HG03439 (cell line): ENCODE measurements at regions not wholly inside any gene's neighbourhood (a gene's known extent, or its start where the extent isn't known, plus 50 kb on each side); places are given as distances from the start of the nearest gene placed in this dataset.
A peak's percentile ranks its signal among the peaks of the same experiment; 100 is the strongest.

Experiments
- ATAC-seq: cut with Tn5 transposase; IDR thresholded peaks from one replicate; pipeline ENCODE4 v1.9.1; 2021; ENCODE audit warnings: mild to moderate bottlenecking, moderate library complexity; ENCODE audit not compliant: unreplicated experiment

DNA sequence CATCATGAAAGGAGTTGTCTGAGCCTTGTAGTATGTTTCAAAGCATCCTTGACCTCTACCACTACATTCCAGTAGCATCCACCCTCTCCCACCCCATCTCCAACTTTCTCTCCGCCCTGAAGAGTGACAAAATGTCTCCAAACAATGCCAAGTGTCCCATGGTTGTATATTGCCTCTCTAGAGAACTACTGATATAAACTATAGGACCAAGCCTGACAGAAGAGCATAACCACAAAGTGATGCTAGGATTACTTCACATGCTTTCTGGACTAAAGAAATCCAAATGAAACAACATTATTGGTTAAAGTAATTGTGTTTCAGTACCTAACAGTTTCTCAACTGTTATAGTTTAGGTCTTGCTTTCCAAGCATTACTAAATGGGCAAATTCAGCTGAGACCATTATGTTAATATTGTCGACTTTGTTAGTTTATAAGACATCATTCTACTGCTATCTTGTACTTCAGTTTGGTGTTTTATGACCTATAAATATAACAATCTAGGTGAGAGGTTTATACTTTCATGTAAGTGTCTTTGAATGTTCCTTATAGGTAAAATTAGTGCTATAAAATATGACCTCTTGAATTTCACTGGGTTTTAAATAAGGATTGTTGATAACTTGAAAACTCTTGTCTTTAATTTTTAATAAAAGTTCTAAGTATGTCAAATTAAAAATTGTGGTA, 117.4 kb downstream of the SUCNR1 start:
- ATAC-seq = no peak

DNA sequence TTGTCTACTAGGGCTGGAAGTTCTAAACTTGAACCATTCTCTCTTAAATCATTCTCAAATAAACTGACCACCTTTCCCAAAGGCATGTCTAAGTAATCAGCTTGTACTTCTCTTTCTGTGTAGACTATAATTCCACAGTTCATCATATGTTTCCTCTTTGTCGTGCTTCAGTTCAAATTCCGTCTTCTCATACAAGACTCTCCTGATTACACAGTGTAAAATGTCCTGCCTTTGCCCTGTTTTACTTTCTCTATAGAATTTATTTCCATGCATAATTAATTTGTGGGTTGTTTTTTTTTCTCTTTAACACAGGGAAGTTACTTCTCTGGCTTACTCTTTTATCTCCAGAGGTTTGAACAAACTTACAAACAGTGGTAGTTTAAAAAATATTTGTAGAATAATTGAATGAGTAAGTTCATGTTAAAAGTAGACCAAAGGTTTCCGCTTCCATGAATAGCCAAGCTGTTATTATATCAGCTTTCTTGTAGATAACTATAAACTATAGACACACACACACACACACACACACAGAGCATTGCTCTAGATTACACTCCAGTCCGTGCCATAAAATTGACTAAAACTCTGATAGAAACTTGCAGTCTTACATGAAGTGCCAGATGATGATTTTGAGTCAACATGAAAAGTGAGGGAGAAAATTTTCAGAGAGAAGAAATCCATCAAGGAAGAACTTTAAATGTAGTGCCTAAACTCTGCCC, 119.0 kb downstream of the SUCNR1 start:
- no peak for ATAC-seq

DNA sequence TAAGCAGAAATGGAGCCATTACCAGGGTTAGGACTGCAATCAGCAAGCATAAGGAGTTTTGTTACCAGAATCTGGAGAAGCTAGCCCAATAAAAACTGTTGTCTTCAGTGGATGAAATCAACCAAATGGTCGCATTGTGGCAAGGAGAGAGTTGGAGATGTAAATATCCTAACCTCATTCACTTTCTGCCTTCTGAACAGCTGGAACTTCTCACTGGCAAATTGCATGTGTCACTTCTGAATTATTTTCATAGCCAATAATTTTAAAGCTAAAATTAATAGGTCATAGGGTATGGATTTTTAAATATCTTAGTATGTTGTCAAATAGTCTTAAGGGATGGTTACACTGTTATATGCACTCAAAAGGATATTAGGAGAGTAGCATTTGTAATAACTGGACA, 121.6 kb downstream of the SUCNR1 start:
- ATAC-seq = no peak

DNA sequence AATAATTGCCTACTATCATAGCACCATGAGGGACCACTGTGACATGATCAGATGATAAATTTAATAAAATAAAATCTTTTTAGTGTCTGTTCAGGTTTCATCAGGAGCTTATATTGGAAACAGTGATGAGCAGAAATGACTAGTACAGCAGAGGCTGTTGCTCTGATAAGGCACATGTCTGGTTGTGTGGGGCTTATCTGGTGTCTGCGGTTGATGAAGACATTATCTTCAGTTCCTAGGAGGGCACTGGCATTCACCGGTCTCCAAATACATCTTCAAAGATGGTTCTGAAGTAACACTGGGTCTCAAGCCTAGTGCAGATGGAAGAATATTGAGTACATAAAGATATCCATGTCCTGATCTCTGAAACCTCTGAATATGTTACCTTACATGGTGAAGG, 125.3 kb downstream of the SUCNR1 start:
- ATAC-seq = no peak

DNA sequence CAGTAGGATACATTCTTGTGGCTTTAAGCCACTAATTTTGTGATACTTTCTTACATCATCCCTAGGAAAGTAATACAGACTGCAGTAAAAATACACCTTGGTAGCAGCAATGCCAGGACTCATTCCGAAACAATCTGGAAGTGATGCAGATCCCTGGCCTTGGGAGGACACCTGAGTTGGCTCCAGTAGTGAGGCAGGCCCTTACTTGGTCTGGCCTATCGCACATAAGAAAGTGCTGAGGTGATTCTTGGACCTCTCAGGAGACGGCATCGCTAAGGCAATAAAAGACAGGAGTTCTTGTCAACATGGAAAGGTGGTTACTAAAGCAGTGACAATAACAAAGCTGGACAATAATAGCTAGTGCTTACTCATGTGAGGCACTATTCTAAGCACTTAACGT, 126.5 kb downstream of the SUCNR1 start:
- ATAC-seq = no peak

DNA sequence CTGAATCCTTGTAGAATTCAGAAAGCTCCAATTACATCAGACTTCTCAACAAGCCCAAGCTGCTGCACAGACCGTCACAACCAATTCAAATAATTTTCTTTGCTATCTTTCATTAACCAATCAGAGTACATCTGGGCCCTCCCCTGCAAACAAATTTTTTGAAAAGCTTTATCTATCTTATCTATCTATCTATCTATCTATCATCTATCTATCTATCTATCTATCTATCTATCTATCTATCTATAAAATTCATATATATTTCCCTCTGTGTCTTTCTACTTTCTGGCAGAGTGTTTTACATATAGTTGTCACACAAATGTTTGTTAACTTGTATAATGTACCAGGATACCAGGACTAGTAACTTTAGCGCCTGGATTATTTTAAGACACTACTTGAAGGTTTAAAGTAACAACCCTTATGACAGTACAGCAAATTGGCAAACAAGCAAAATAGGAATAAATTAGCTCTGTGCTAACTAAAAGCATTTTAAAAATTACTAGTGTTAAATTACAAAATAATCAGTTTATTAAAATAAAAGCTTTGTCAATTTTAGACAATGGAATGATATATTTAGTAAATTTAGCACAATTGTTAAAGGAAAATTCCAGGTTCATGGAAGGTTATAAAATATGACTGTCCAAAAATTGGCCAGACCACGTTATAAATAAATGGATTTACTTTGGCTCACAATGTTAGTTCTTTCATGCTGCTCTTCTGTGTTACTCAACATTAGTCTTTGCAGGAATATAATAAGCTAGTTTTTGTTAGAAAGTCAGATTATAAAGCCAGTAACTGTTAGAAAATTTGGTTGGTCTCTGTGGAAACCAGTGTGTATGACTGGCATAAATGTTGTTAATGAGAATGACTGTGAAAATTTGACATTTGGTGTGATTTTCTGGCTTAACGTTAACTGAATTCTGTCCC, 138.6 kb downstream of the SUCNR1 start:
- no peak for ATAC-seq

DNA sequence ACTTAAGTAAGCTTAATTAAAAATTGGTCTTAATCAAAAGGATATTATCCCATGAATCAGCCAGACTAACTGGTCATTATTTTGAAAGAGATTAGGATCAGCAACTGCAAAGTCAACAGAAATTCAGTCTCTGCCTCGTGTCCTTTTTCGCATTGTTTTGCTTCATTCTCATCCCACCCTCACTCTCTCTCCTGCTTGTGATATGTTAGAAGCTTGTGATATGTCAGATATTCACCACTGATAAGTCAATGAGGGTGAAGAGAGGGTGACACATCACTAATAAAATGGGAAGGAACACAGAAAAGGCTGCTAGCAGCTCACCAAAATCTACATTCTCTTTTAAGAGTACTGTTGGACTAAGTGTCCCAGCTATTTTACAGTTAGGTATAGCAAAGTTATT, 146.1 kb downstream of the SUCNR1 start:
- no peak for ATAC-seq

DNA sequence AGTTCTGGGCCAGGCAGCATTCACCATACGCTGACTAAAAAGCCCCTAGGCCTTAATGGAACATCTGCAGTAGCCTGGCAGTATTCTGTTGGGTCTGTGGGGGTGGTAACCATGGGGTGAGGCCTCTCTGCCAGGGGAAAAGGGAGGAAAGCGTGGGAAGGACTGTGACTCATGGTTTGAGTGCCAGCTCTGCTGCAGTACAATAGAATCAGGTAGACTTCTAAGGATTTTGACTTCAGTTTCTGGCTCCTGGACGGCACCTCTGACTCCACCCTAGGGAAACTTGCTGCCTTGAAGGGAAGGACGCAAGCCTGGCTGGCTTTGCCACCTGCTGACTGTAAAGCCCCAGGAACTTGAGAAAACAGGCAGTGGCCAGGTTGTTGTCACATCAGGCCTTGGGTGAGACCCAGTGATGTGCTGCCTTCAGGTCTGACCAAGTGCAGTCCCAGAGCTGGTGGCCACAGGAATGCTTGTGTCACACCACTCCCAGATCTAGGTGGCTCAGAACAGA, 148.6 kb downstream of the SUCNR1 start:
- ATAC-seq = peak; percentile 58

DNA sequence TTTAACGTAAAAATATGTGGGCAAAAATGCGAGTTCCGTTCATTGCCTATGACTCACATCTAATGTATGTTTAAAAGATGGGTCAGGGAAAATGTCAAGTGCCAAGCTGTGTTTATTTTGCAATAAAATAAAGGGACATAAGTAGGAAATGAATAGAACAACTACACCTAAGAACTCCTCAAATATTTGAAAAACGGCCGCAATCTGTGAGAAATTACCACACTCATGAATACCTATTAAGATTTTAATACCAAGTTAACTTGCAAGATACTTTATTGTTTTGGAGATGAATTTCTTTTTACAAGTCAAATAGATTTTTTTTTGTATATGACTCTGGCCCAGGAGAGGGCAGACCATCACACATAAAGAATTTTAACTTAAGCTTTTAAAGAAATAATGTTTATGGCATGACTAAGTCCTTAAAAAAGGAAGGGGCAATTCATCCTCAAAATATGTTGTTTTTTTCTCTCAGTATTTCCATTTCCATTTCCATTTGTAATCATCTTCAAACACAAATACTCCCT, 152.7 kb downstream of the SUCNR1 start:
- ATAC-seq = no peak

DNA sequence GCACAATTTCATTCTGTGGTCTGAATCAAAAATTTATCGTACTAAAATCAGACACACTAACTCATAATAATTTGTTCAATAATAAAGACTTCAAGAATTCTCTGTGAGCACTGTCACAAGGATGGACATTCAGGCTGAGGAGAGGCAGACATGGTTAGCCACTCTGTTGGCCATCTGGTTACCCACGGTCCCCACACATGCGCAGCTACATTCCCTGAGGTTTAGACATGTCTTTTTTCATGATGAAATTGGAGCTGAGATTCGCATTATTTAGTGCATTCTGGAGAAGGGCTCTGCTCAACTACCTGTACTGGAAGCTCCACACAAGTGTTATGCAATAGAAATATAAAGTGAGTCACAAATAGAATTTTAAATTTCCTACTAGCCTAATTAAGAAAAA, 156.9 kb downstream of the SUCNR1 start:
- ATAC-seq = no peak

DNA sequence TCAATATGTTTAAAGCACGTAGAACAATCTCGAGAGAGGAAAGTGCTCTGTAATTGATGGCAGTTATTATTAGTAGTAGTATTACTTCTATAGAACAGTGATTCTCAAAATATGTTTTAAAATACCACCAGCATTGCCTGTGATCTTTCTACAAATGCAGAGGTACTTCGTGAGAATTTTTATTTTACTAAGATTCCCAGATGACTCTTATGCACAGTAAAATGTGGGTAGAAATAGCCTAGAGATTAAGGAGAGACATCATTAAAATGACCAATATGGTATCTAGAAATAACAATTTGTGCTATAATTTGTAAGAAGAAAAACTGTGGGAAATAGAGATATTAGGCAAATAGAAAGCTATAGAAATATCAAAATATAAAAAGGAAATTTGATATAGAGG, 157.9 kb downstream of the SUCNR1 start:
- no peak for ATAC-seq

DNA sequence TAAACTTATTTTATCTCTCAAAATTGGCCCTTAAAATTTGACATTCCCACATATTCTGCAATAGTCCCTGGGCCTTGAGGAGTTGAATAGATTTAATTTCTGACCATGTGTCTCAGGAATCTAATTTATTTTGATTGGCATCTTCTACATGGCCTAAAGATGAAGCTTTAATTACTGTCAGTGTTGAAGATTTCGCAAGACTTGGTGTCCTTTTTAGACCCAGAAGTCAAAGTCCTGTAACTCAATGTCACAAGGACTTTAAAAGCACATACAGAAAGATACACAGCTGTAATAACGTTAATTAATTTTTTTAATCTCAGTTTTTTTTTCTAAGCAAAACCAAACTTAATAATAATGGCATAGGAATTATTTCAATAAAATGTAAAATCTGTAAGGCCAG, 163.9 kb downstream of the SUCNR1 start:
- ATAC-seq = no peak

DNA sequence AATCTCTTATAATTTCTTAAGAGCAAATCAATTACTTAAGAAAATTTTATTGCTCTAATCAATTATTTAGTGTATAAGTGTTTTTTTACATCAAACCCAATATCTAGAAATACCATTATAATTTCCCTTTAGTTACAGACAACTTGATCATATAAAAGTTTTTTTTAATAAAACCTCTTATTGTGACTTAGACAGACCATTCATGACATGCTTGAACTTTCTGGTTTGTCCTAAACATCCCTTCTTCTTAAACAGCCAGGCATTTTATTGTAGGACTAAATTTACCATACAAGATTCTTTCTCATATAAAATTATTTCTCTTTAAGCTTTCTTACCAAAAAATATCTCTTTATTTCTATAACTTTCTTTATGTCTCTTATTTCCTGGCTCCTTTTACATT, 164.5 kb downstream of the SUCNR1 start:
- ATAC-seq = no peak

DNA sequence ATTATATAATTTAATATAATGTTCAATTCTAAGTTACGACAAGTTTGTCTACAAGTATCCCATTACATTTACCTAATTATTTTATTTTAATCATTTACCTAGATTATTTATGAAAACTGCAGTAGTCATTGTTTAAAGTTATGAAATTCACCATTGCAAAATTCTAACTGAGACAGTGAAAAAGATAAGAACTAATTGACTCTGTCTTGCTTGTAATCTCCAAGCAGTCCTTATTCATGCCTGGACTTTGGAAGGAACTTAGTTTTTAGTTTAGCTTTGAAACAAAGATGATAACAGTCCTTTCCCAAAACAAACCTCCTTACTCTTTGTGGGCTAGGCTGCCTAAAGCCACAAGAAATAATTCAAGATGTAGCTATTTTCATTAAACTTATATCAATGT, 165.0 kb downstream of the SUCNR1 start:
- no peak for ATAC-seq

DNA sequence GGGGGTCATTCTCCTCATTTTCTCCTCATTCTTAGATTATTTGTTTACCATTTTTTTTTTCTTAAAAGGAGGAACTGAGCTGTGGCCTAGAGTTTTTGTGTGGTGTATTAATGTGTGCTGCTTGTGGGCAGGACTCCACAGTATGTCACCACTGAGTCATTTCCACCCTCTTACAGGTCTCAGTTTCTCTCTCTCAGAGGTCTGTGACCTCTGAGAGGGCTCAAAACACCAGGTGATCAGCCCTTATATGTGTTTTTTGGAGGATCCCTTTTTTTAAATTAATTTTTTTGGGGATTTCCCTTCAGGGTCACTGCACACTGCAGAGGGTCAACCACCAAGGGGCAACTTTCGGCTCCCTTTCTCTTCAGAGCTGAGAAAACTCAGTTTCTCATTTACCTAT, 166.4 kb downstream of the SUCNR1 start:
- peak; percentile 96 for ATAC-seq

DNA sequence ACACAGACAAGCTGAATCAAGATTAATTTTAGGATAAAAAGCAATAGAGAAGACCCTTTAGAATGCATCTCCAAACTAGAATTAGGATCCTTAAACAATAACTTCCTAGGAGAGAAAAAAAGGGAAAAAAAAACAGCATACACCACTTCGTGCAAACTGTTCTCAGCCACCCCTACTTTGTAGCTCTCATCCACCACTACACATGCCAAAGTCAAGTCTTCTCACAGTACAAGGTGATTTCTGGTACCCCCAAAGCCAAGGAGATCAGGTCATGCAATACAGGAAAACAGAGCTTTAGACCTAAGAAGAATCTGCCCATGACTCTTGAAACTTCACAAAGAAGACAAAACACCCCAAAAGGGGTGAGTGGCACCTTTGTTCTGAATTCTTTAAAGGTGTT, 166.9 kb downstream of the SUCNR1 start:
- no peak for ATAC-seq

DNA sequence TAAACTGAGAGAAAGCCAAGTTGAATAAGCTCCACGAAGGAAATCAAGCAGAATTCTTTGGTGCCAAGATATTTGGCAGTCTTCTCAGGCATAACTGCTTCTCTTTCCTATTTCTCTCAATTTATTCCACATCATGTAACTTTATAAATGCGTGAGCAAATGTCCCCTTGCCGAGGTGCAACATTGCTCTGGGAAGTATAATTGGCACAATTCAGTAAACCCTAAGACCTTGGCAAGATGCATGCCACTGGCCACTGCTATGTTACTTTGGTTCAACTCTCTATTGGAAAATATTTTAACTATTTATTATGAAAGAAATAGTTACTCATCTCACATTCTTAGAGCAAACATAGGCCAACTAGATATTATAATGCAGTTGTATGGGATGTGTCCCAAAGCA, 170.2 kb downstream of the SUCNR1 start:
- no peak for ATAC-seq

DNA sequence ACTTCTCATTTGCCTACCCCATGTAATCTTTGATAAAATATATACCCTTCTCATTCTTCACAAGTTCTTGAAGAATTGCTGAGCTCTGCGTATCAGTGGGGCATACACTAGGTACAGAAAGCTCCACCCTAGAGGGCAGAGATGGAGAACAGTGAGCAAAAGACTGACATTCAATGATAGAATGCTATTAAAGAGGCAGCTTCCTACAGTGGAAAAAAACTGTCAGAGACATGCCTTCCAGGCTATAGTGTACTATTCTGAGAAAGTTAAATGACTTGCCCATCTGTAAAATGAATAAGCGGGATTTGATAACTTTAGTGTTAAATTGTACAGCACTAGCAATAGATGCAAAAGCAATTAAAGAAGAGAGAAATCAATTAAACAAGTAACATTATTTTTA, 172.8 kb downstream of the SUCNR1 start:
- no peak for ATAC-seq

DNA sequence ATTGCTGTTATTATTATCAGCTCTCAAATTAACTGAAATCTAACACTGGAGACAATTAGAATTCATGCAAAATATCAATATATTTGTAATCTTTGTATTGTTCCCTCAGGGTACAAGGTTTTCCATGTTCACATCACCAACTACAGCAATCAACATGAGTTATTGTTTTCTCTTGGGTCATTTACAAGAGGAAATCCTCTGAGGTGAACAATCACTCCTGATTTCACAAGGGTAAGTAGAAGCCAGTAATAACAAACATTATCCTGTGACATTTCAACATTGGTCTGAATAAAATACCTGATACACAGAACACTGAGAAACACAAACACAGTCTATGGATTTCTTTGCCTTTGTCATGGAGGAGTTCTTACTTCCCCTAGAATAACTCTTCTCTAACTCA, 174.0 kb downstream of the SUCNR1 start:
- ATAC-seq = no peak

DNA sequence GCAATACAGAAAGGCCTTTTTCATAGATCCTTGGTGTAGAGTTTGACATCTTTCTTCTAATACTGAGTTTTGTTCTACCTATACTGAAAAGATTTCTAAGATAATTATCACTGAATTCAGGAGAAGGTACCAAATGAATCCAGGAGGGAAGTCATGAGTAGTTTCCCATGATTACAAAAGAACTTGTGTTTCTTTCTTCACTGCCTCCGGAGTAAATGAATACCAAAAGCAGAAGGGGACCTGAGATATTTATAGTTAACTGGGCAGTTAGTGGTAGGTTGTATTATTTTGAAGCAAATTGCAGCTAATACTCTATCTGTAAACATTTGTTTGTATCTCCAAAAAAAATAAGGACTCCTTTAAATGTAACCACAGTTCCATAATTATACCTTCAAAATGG, 175.4 kb downstream of the SUCNR1 start:
- ATAC-seq = no peak

DNA sequence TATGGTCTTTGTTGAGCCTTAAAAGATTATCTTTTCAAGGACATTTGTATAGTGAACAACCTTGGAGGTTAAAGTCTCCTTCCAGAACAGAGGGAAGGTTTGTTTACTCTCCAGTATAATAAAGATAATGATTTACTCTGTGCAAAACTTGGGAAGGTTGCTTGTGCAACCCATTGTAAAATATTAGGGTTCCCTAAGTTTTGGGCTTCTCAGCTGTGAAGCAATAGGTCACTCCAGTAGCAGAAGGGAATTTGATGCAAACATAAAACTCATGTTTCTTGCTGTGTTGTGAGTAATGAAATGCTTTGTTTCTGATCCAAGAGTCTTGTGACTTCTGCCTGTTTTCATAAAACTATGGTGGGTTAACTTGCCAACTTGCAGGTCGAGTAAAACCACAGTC, 177.5 kb downstream of the SUCNR1 start:
- ATAC-seq = no peak
